Keratinocyte (primary cell): ENCODE measurements at regions not wholly inside any gene's neighbourhood (a gene's known extent, or its start where the extent isn't known, plus 50 kb on each side); places are given as distances from the start of the nearest gene placed in this dataset.

Experiments used
- EZH2 ChIP-seq: IDR thresholded peaks from one replicate; pipeline ENCODE4 v1.6.1; 2012; ENCODE audit warnings: inconsistent platforms, mild to moderate bottlenecking, low read length, moderate library complexity
- TF ChIP-seq, protein P1 (sequence below), 3 experiments: IDR thresholded peaks in 1 of 3; conservative IDR thresholded peaks in 1 of 3; optimal IDR thresholded peaks in 1 of 3; 2 replicates in 2 of 3; 3 replicates in 1 of 3; pipeline versions ENCODE3 to v1.5.1; 2011; ENCODE audit warnings: low read length in 3 of 3, mild to moderate bottlenecking in 3 of 3, moderate library complexity in 2 of 3, control low read depth in 1 of 3, inconsistent platforms in 1 of 3; ENCODE audit not compliant: insufficient read depth in 2 of 3; ENCODE audit errors: extremely low read depth in 1 of 3

GRCh38 chr11:129636926-129637325 is 178.7 kb upstream of the TMEM45B start:
- TF ChIP-seq, protein P1, sequence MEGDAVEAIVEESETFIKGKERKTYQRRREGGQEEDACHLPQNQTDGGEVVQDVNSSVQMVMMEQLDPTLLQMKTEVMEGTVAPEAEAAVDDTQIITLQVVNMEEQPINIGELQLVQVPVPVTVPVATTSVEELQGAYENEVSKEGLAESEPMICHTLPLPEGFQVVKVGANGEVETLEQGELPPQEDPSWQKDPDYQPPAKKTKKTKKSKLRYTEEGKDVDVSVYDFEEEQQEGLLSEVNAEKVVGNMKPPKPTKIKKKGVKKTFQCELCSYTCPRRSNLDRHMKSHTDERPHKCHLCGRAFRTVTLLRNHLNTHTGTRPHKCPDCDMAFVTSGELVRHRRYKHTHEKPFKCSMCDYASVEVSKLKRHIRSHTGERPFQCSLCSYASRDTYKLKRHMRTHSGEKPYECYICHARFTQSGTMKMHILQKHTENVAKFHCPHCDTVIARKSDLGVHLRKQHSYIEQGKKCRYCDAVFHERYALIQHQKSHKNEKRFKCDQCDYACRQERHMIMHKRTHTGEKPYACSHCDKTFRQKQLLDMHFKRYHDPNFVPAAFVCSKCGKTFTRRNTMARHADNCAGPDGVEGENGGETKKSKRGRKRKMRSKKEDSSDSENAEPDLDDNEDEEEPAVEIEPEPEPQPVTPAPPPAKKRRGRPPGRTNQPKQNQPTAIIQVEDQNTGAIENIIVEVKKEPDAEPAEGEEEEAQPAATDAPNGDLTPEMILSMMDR (optimal IDR thresholded peaks at IDR 0.05 in 1 of 3, IDR thresholded peaks at IDR 0.05 in 1 of 3, conservative IDR thresholded peaks at IDR 0.05 in 1 of 3; ENCODE audit: extremely low read depth in 1 of 3, insufficient read depth in 2 of 3, low read length in 3 of 3): no peak
- TF ChIP-seq EZH2: no peak
